ENCODE measurements at regions not wholly inside any gene's neighbourhood (a gene's known extent, or its start where the extent isn't known, plus 50 kb on each side); places are given as distances from the start of the nearest gene placed in this dataset.
A peak's percentile ranks its signal among the peaks of the same experiment; 100 is the strongest.
"Not testable (repeated sequence)": the region's sequence is repeated elsewhere in the genome, so short reads cannot be mapped to it uniquely, and the experiment has no call there.

DNA sequence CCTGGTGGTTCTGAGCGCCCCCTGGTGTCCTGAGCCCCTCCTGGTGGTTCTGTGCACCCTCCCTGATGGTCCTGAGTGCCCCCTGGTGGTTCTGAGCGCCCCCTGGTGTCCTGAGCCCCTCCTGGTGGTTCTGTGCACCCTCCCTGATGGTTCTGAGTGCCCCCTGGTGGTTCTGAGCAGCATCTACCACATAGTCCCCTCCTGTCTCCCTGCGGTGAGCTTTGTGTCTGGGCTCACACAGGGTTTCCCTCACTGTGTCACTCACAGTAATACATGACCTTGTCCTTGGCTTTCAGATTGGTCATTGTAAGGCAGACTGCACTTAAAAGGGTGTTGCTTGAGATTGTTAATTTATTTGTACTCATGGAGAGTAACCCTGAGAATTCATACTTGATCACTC, 474.9 kb downstream of the TMEM121 start:
- in situ Hi-C loops (cut with MboI; ENCODE audit: low pct_unique_long_range_greater_than_20kb, low sequenced_read_pairs, unreplicated experiment) = loop anchor here (10.0 kb wide), 1 partner anchor 326 kb away; no protein-coding TSS in a partner anchor
- TF ChIP-seq, protein P1, sequence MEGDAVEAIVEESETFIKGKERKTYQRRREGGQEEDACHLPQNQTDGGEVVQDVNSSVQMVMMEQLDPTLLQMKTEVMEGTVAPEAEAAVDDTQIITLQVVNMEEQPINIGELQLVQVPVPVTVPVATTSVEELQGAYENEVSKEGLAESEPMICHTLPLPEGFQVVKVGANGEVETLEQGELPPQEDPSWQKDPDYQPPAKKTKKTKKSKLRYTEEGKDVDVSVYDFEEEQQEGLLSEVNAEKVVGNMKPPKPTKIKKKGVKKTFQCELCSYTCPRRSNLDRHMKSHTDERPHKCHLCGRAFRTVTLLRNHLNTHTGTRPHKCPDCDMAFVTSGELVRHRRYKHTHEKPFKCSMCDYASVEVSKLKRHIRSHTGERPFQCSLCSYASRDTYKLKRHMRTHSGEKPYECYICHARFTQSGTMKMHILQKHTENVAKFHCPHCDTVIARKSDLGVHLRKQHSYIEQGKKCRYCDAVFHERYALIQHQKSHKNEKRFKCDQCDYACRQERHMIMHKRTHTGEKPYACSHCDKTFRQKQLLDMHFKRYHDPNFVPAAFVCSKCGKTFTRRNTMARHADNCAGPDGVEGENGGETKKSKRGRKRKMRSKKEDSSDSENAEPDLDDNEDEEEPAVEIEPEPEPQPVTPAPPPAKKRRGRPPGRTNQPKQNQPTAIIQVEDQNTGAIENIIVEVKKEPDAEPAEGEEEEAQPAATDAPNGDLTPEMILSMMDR (IDR thresholded peaks at IDR 0.05; ENCODE audit: extremely low read depth, insufficient read depth, missing control alignments) = peak; percentile 56
- DNase-seq (ENCODE audit: low spot score) = not testable (repeated sequence)

GRCh38 chr14:106003351-106003750, 477.0 kb downstream of the TMEM121 start:
- in situ Hi-C loops (cut with MboI; ENCODE audit: low pct_unique_long_range_greater_than_20kb, low sequenced_read_pairs, unreplicated experiment) = loop anchor here (10.0 kb wide), 1 partner anchor 329 kb away; no protein-coding TSS in a partner anchor
- TF ChIP-seq, protein P1 (IDR thresholded peaks at IDR 0.05; ENCODE audit: extremely low read depth, insufficient read depth, missing control alignments) = no peak
- DNase-seq (ENCODE audit: low spot score) = no peak

DNA sequence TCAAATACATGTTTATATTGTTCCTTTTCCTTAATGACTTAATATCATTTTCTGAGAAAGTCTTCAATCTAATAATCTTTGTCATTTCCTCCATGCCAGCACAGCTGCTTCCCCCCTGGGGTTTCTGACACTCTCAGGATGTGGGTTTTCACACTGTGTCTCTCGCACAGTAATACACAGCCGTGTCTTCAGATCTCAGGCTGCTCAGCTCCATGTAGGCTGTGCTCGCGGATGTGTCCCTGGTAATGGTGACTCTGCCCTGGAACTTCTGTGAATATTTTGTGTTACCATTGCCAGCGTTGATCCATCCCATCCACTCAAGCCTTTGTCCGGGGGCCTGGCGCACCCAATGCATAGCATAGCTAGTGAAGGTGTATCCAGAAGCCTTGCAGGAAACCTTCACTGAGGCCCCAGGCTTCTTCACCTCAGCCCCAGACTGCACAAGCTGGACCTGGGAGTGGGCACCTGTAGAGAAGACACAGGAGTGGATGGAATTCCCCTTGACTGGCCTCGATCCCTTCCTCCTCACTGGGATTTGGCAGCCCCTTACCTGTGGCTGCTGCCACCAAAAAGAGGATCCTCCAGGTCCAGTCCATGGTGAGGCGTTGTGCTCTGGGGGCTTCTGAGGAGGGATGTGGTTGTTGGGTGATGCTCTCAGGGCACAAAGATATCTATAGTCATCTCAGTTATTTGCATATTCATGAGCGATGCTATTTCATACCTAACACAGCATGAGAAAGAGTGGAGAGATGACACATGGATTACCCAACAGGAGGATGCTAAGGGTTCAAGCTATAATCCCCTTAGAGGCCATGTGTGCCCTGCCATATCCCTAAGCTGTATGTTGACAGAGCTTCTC, 478.8 kb downstream of the TMEM121 start:
- not testable (repeated sequence) for DNase-seq (ENCODE audit: low spot score)
- in situ Hi-C loops (cut with MboI; ENCODE audit: low pct_unique_long_range_greater_than_20kb, low sequenced_read_pairs, unreplicated experiment) = loop anchor here (5.0 to 10.0 kb wide), 2 partner anchors 330 to 453 kb away; no protein-coding TSS in a partner anchor

- in situ Hi-C loops (cut with MboI; ENCODE audit: low pct_unique_long_range_greater_than_20kb, low sequenced_read_pairs, unreplicated experiment) = loop anchor here (5.0 to 10.0 kb wide), 2 partner anchors 331 to 454 kb away; no protein-coding TSS in a partner anchor
- TF ChIP-seq, protein P1 (IDR thresholded peaks at IDR 0.05; ENCODE audit: extremely low read depth, insufficient read depth, missing control alignments) = peak; percentile 75
- peak; percentile 11 for DNase-seq (ENCODE audit: low spot score)
Measured at GRCh38 chr14:106006043-106006442, 479.7 kb downstream of the TMEM121 start.

- not testable (repeated sequence) for DNase-seq (ENCODE audit: low spot score)
- in situ Hi-C loops (cut with MboI; ENCODE audit: low pct_unique_long_range_greater_than_20kb, low sequenced_read_pairs, unreplicated experiment) = loop anchor here (5.0 to 10.0 kb wide), 2 partner anchors 332 to 454 kb away; no protein-coding TSS in a partner anchor
Measured at GRCh38 chr14:106006716-106007115, 480.3 kb downstream of the TMEM121 start.

DNA sequence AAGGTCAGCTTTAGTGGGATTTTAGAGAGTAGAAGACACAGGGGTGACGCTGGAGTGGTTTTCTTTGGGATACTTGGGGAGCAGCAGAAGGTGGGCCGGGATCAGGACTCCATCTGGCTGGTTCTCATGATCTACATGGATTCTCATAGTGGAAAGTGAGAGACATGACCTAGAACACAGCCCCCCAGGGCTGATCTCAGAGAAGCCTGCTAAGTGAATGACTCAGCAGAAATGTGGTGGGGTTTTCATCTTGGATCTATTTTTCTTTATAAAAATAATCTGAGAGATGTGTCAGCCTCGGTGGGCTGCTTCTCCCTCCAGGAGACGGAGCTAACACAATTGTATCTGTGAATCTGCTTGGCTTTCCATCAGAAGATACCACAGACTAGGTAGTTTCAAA, 484.4 kb downstream of the TMEM121 start:
- TF ChIP-seq, protein P1 (IDR thresholded peaks at IDR 0.05; ENCODE audit: extremely low read depth, insufficient read depth, missing control alignments) = no peak
- in situ Hi-C loops (cut with MboI; ENCODE audit: low pct_unique_long_range_greater_than_20kb, low sequenced_read_pairs, unreplicated experiment) = no loop called here
- no peak for DNase-seq (ENCODE audit: low spot score)

DNA sequence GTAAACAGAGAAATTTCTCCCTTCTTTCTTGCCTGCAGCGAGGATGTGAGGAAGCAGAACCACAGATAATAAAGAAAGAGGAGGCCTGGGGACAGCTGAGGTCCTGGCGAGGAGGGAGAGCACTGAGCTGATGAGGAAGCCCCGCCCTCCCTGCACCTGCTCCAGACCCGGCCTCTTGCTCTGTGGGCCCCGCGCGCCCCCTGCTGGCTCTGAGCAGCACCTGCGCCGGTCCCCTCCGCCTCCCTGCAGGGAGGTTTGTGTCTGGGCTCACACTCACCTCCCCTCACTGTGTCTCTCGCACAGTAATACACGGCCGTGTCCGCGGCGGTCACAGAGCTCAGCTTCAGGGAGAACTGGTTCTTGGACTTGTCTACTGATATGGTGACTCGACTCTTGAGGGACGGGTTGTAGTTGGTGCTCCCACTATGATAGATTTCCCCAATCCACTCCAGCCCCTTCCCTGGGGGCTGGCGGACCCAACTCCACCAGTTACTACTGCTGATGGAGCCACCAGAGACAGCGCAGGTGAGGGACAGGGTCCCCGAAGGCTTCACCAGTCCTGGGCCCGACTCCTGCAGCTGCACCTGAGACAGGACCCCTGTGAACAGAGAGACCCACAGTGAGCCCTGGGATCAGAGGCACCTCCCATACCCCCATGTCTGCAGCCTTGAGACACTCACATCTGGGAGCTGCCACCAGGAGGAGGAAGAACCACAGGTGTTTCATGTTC, 485.4 kb downstream of the TMEM121 start:
- DNase-seq (ENCODE audit: low spot score) = peak; percentile 64
- TF ChIP-seq, protein P1 (IDR thresholded peaks at IDR 0.05; ENCODE audit: extremely low read depth, insufficient read depth, missing control alignments) = peak; percentile 86

DNA sequence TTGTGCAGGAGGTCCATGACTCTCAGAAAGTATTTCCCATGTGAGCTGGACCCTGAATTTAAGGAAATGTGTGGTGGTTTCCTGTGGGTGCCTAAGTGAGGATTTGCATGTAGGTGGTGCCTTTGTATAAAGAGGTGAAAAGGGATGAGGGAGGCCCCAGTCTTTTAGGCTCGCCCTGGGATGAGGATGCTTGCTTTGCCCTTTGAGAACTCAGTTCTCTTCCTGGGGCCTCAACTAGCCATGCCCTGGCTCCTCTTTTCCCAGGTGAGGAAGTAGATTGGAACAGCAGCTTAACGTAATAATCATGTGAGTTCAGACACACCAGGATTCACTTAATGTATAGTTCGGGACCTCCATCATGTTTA, 486.0 kb downstream of the TMEM121 start:
- in situ Hi-C loops (cut with MboI; ENCODE audit: low pct_unique_long_range_greater_than_20kb, low sequenced_read_pairs, unreplicated experiment); DNase-seq (ENCODE audit: low spot score): not testable (repeated sequence)

More for the DNA sequence above, 485.4 kb downstream of the TMEM121 start:
- in situ Hi-C loops (cut with MboI; ENCODE audit: low pct_unique_long_range_greater_than_20kb, low sequenced_read_pairs, unreplicated experiment) = not testable (repeated sequence)
